ENCODE measurements at regions not wholly inside any gene's neighbourhood (a gene's known extent, or its start where the extent isn't known, plus 50 kb on each side); places are given as distances from the start of the nearest gene placed in this dataset.

GRCh38 chr13:95392597-95392996 is 91.3 kb upstream of the ABCC4 start:
- TF ChIP-seq CTCF (IDR thresholded peaks at IDR 0.05) (no peak), POLR2A (IDR thresholded peaks at IDR 0.05) (no peak)

All from testis (tissue), 2 donors.